Natural killer cell treated with Interleukin-12 subunit alpha and Interleukin-12 subunit beta and Interleukin-15 and Interleukin-18, amount 100 ng/mL, for 72 hours (primary cell): ENCODE measurements at regions not wholly inside any gene's neighbourhood (a gene's known extent, or its start where the extent isn't known, plus 50 kb on each side); places are given as distances from the start of the nearest gene placed in this dataset.

Experiments used
- ATAC-seq, 2 donors: fragments of 150-1000 bp; cut with Tn5 transposase in 1 of 2; sonication (Bioruptor Pico), chemical (Tn5 transposase) in 1 of 2; 2 replicates each; pipeline ENCODE4 v1.10.0; 2021
- DNase-seq: peaks from one replicate; pipeline ENCODE4 v3.0.0; 2022; ENCODE audit warnings: low spot score
- H3K27ac Mint-ChIP-seq, 2 donors: 1 replicate in 1 of 2; 2 replicates in 1 of 2; pipeline ENCODE4 v1.8.0; 2022; ENCODE audit warnings: mixed read lengths in 2 of 2, mild to moderate bottlenecking in 1 of 2, moderate library complexity in 1 of 2
- H3K27me3 Mint-ChIP-seq, 2 donors: 1 replicate in 1 of 2; 2 replicates in 1 of 2; pipeline ENCODE4 v1.8.0; 2022; ENCODE audit warnings: mixed read lengths in 2 of 2
- H3K36me3 Mint-ChIP-seq: one replicate; pipeline ENCODE4 v1.8.0; 2022; ENCODE audit warnings: mixed read lengths
- H3K4me1 Mint-ChIP-seq, 2 donors: 1 replicate in 1 of 2; 2 replicates in 1 of 2; pipeline ENCODE4 v1.8.0; 2022; ENCODE audit warnings: low read depth in 2 of 2, mixed read lengths in 2 of 2, mild to moderate bottlenecking in 1 of 2
- H3K4me3 Mint-ChIP-seq: one replicate; pipeline ENCODE4 v1.8.0; 2022; ENCODE audit warnings: mixed read lengths
- H3K9me3 Mint-ChIP-seq: 2 replicates; pipeline ENCODE4 v1.8.0; 2022; ENCODE audit warnings: mixed read lengths

GRCh38 chr12:126343321-126343720 is 1278.1 kb downstream of the AACS start:
- H3K4me1 Mint-ChIP-seq = no peaks in the 10 kb centered on the region
- H3K27ac Mint-ChIP-seq = no peak overlapping the region
- H3K36me3 Mint-ChIP-seq = no peaks in the 10 kb centered on the region
- H3K27me3 Mint-ChIP-seq = no peaks in the 10 kb centered on the region
- DNase-seq (no peak), ATAC-seq (no peak)
- H3K4me3 Mint-ChIP-seq = no peak overlapping the region
- H3K9me3 Mint-ChIP-seq = peaks cover 18% of the 10 kb centered on the region

- H3K36me3 Mint-ChIP-seq = no peaks in the 10 kb centered on the region
- H3K27ac Mint-ChIP-seq = no peak overlapping the region
- no peak for ATAC-seq
- no peak overlapping the region for H3K4me3 Mint-ChIP-seq
- H3K4me1 Mint-ChIP-seq = no peaks in the 10 kb centered on the region
- DNase-seq = no peak
- peaks cover 11% of the 10 kb centered on the region for H3K9me3 Mint-ChIP-seq
- H3K27me3 Mint-ChIP-seq = no peaks in the 10 kb centered on the region
Observed at GRCh38 chr12:126346087-126346486, 1280.9 kb downstream of the AACS start.

DNA sequence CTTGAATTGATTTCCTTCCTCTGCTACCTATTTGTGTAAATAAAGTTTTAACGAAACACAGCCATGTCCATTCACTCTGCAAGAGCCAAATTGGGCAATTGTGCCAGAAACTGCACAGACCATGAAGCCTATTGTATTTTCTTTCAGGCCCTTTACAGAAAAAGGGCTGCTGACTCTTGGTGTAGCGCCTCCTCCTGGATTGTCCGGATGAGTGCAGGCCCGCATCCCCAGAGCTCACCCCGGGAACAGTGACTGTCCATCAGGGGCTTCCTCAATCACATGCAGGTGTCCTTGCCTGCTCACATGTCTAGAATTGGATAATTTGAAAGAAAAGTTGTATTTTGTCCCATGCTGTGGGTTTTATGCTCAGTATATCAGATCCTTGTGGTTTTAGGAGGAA is 1282.2 kb downstream of the AACS start:
- Mint-ChIP-seq H3K27ac (no peak overlapping the region), H3K4me3 (no peak overlapping the region), H3K9me3 (peaks cover 11% of the 10 kb centered on the region), H3K4me1 (no peaks in the 10 kb centered on the region), H3K36me3 (no peaks in the 10 kb centered on the region), H3K27me3 (no peaks in the 10 kb centered on the region)
- no peak for DNase-seq
- ATAC-seq = no peak

DNA sequence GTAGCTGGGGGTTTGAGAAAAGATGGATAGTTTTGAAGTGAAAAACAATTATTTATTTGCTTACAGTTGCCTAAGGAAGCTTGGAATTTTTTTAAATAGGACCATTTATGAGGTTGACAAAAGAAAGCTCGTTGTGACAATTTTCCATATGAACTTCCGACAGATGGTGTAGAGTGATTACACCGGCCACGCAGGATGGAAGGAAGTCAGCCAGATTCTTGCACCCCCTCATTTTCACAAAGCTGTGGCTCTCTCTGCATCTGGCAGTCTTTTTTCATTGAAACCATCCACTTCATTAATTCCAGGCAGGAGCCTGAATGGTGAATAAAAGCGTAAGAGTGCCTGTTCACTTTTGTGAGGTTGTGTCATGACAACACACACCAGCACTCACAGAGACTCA is 1284.1 kb downstream of the AACS start:
- no peaks in the 10 kb centered on the region for H3K27me3 Mint-ChIP-seq
- H3K4me1 Mint-ChIP-seq = no peaks in the 10 kb centered on the region
- no peak overlapping the region for H3K4me3 Mint-ChIP-seq
- peaks cover 10% of the 10 kb centered on the region for H3K9me3 Mint-ChIP-seq
- no peak overlapping the region for H3K27ac Mint-ChIP-seq
- DNase-seq (no peak), ATAC-seq (no peak)
- H3K36me3 Mint-ChIP-seq = no peaks in the 10 kb centered on the region

DNA sequence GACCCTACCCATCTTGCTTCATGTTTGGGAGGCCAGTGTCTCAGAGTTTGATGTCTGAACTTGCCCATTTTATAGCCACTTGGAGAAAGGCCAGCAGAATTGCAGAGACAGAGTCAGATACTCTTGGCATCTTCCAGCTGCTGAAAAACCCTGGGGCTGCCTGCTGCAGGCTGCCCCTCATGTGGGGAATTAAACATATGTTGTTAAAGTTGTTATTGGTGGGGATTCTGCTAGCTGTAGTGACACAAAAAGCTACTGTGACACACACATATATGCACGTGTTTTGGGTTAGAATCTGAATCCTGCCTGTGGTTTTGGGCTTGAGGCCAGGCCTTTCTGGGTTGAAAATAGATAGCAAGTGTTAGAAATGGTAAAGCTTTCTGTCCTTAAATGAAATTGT is 1288.4 kb downstream of the AACS start:
- Mint-ChIP-seq H3K27ac (no peak overlapping the region), H3K4me1 (no peaks in the 10 kb centered on the region), H3K27me3 (no peaks in the 10 kb centered on the region), H3K9me3 (peaks cover 9% of the 10 kb centered on the region), H3K4me3 (no peak overlapping the region), H3K36me3 (no peaks in the 10 kb centered on the region)
- ATAC-seq (no peak), DNase-seq (no peak)

GRCh38 chr12:126354633-126355032 is 1289.4 kb downstream of the AACS start:
- DNase-seq = no peak
- Mint-ChIP-seq H3K36me3 (no peaks in the 10 kb centered on the region), H3K27ac (no peak overlapping the region), H3K27me3 (no peaks in the 10 kb centered on the region), H3K4me1 (no peaks in the 10 kb centered on the region), H3K9me3 (peaks cover 12% of the 10 kb centered on the region), H3K4me3 (no peak overlapping the region)
- no peak for ATAC-seq

DNA sequence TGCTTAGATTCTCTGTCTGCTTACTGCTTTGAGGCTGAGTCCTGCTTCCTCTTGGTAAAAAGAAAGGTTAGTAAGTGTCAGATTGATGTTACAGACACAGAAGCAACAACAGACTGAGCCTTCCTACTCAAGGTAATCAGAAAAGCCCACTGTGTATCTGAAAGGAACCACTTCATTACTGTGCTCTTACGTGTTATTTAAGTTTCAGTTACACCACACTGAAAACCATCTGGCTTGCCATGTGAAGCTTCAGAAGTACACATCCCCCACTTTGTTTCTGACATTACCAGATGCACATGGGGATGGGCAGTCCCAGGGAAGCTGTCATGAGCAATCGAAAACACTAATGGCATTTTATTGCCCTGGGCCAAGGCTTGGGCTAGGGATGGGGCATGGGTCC is 1290.1 kb downstream of the AACS start:
- ATAC-seq = no peak
- H3K27me3 Mint-ChIP-seq = no peaks in the 10 kb centered on the region
- H3K4me3 Mint-ChIP-seq = no peak overlapping the region
- H3K36me3 Mint-ChIP-seq = no peaks in the 10 kb centered on the region
- H3K4me1 Mint-ChIP-seq = no peaks in the 10 kb centered on the region
- DNase-seq = no peak
- no peak overlapping the region for H3K27ac Mint-ChIP-seq
- peaks cover 12% of the 10 kb centered on the region for H3K9me3 Mint-ChIP-seq

DNA sequence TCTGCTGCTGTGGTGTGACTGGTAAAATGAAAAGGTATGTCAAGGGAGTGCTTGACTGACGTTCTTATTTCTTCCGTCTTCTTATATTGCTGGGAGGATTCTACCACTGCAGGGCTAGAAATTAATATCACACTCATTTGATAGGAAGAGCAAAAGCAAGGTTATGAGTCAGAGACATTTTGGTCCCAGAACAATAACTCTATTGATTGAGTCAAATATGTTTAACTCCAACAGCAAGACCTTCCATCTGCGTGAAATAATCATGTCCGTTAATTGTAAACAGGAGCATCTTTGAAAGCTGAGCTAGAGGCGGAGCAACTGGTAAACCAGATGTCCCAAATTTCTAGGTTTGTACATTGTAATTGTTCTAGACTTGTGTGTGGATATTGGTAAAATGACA is 1293.6 kb downstream of the AACS start:
- no peaks in the 10 kb centered on the region for H3K4me1 Mint-ChIP-seq
- no peak overlapping the region for H3K27ac Mint-ChIP-seq
- no peaks in the 10 kb centered on the region for H3K36me3 Mint-ChIP-seq
- ATAC-seq (no peak), DNase-seq (no peak)
- H3K27me3 Mint-ChIP-seq = no peaks in the 10 kb centered on the region
- H3K9me3 Mint-ChIP-seq = peaks cover 25% of the 10 kb centered on the region
- H3K4me3 Mint-ChIP-seq = no peak overlapping the region

- no peak for ATAC-seq
- Mint-ChIP-seq H3K27me3 (no peaks in the 10 kb centered on the region), H3K36me3 (no peaks in the 10 kb centered on the region), H3K27ac (no peak overlapping the region), H3K4me1 (no peaks in the 10 kb centered on the region), H3K4me3 (no peak overlapping the region), H3K9me3 (peaks cover 25% of the 10 kb centered on the region)
- DNase-seq = no peak
Observed at GRCh38 chr12:126359216-126359615, 1294.0 kb downstream of the AACS start.

GRCh38 chr12:126361804-126362203 is 1296.6 kb downstream of the AACS start:
- H3K27me3 Mint-ChIP-seq = no peaks in the 10 kb centered on the region
- no peaks in the 10 kb centered on the region for H3K4me1 Mint-ChIP-seq
- H3K9me3 Mint-ChIP-seq = peaks cover 29% of the 10 kb centered on the region
- H3K27ac Mint-ChIP-seq = no peak overlapping the region
- no peaks in the 10 kb centered on the region for H3K36me3 Mint-ChIP-seq
- ATAC-seq (no peak), DNase-seq (no peak)
- H3K4me3 Mint-ChIP-seq = no peak overlapping the region

GRCh38 chr12:126362493-126362892 is 1297.3 kb downstream of the AACS start:
- no peak overlapping the region for H3K27ac Mint-ChIP-seq
- no peak overlapping the region for H3K4me3 Mint-ChIP-seq
- no peaks in the 10 kb centered on the region for H3K4me1 Mint-ChIP-seq
- no peaks in the 10 kb centered on the region for H3K27me3 Mint-ChIP-seq
- no peaks in the 10 kb centered on the region for H3K36me3 Mint-ChIP-seq
- DNase-seq (no peak), ATAC-seq (no peak)
- peaks cover 26% of the 10 kb centered on the region for H3K9me3 Mint-ChIP-seq

- Mint-ChIP-seq H3K4me3 (no peak overlapping the region), H3K4me1 (no peaks in the 10 kb centered on the region), H3K27me3 (no peaks in the 10 kb centered on the region), H3K27ac (no peak overlapping the region), H3K9me3 (peaks cover 30% of the 10 kb centered on the region), H3K36me3 (no peaks in the 10 kb centered on the region)
- no peak for DNase-seq
- ATAC-seq = no peak
Observed at GRCh38 chr12:126362964-126363363, 1297.7 kb downstream of the AACS start.

- Mint-ChIP-seq H3K27ac (no peak overlapping the region), H3K4me3 (no peak overlapping the region), H3K9me3 (peaks cover 23% of the 10 kb centered on the region), H3K27me3 (no peaks in the 10 kb centered on the region), H3K4me1 (no peaks in the 10 kb centered on the region), H3K36me3 (no peaks in the 10 kb centered on the region)
- ATAC-seq (no peak), DNase-seq (no peak)
Observed at GRCh38 chr12:126369487-126370463, 1304.5 kb downstream of the AACS start.

DNA sequence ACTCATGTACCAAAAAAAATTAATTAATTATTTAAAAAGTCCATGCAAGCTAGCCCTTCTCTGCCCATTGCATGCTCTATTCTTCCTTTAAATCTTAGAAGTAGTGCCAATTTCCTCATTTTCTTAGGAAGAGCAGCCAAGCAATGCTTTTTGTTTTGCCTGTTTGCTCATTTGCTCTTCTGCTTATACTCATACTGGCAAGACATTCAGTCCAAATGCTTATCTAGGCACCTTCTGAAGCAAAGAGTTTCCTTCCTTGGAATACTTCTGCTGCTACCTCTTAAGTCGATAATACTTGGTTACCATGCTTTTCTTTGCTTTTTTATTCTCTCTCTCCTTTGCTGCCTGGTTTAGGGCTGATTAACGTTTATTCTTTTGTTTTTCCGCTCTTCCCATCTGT is 1318.3 kb downstream of the AACS start:
- no peaks in the 10 kb centered on the region for H3K36me3 Mint-ChIP-seq
- DNase-seq = no peak
- no peak overlapping the region for H3K27ac Mint-ChIP-seq
- H3K4me1 Mint-ChIP-seq = no peaks in the 10 kb centered on the region
- H3K9me3 Mint-ChIP-seq = peaks cover 20% of the 10 kb centered on the region
- ATAC-seq = no peak
- H3K4me3 Mint-ChIP-seq = no peak overlapping the region
- no peaks in the 10 kb centered on the region for H3K27me3 Mint-ChIP-seq
